ENCODE measurements at regions not wholly inside any gene's neighbourhood (a gene's known extent, or its start where the extent isn't known, plus 50 kb on each side); places are given as distances from the start of the nearest gene placed in this dataset.

DNA sequence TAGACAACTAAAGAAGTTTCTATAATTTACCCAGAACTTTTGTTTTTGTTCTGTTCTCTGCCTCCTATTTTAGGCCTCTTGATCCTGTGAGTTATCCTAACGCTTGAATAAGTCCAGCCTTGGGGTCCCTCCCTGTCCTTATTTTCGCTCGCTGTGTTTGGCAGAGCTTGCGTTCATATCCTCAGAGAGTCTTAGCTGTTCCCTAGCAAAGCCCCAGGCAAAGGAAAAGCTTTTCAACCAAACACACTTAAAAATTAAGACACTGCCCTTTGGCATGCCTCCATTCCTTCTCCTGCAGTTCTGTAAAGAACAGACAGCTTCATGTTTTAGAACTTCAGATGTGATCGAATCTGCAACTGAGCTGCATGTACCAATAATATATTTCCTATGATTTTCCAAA lies 517.2 kb downstream of the SUCLG1 start:
- no peak for DNase-seq (ENCODE audit: low read depth)
- H3K4me3 ChIP-seq (ENCODE audit: low read depth, low read length): no peak overlapping the region
- TF ChIP-seq, protein P1, sequence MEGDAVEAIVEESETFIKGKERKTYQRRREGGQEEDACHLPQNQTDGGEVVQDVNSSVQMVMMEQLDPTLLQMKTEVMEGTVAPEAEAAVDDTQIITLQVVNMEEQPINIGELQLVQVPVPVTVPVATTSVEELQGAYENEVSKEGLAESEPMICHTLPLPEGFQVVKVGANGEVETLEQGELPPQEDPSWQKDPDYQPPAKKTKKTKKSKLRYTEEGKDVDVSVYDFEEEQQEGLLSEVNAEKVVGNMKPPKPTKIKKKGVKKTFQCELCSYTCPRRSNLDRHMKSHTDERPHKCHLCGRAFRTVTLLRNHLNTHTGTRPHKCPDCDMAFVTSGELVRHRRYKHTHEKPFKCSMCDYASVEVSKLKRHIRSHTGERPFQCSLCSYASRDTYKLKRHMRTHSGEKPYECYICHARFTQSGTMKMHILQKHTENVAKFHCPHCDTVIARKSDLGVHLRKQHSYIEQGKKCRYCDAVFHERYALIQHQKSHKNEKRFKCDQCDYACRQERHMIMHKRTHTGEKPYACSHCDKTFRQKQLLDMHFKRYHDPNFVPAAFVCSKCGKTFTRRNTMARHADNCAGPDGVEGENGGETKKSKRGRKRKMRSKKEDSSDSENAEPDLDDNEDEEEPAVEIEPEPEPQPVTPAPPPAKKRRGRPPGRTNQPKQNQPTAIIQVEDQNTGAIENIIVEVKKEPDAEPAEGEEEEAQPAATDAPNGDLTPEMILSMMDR (IDR thresholded peaks at IDR 0.05; ENCODE audit: control insufficient read depth, extremely low read depth, insufficient read depth): no peak

DNA sequence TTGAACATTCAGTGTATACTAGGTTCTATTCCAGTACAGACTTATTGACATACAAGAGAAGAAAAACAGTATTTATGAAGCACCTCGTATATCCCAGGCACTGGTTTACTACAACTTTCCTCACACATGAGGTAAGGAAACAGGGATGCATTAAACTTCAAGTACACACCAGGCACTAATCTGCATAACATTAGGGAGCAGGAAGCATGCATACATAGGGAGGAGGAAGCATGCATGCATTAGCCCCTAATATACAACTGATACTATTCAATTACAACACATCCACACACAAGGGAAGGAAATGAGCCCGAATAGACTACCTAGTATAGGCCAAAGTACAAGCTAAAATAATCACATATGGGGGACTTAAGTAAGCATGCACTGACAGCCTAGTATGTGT lies 525.3 kb downstream of the SUCLG1 start:
- TF ChIP-seq, protein P1 (IDR thresholded peaks at IDR 0.05; ENCODE audit: control insufficient read depth, extremely low read depth, insufficient read depth): no peak
- no peak overlapping the region for H3K4me3 ChIP-seq (ENCODE audit: low read depth, low read length)
- no peak for DNase-seq (ENCODE audit: low read depth)

DNA sequence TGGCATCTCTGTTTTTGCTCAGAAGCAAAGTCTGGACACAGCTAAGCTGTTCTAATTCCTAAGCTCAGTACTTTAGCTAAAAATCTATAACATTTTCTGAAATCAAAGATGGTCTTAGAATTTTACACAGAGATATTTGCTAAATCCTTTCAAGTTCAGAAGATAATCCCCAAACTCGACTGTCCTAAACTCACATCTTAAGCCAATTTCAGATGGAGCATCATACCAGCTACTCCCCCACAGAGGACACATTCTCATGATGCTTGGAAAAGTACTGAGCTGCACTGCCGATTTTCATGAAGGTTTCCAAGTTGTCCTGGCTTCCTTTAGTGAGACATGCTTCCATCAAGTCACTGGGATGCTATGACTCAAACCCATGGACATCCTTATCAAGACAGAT lies 535.5 kb downstream of the SUCLG1 start:
- DNase-seq (ENCODE audit: low read depth): no peak
- TF ChIP-seq, protein P1 (IDR thresholded peaks at IDR 0.05; ENCODE audit: control insufficient read depth, extremely low read depth, insufficient read depth): no peak
- no peak overlapping the region for H3K4me3 ChIP-seq (ENCODE audit: low read depth, low read length)

DNA sequence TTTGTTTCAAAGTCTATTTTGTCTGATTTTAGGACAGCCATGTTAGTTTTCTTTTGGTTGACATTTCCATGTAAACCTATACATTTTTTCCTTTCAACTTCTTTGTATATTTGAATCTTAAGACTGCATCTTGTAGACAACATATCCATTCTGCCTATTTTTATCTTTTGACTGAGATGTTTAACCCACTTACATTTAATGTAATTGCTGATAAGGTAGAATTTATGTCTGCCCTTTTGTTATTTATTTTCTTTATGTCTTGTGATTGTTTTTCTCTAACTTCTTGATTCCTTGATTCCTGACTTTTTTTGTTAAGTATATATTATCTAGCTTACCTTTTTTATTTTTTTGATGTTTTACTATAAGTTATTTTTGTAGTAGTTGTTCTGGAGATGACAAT lies 542.5 kb downstream of the SUCLG1 start:
- H3K4me3 ChIP-seq (ENCODE audit: low read depth, low read length): no peak overlapping the region
- TF ChIP-seq, protein P1 (IDR thresholded peaks at IDR 0.05; ENCODE audit: control insufficient read depth, extremely low read depth, insufficient read depth): no peak
- DNase-seq (ENCODE audit: low read depth): no peak

DNA sequence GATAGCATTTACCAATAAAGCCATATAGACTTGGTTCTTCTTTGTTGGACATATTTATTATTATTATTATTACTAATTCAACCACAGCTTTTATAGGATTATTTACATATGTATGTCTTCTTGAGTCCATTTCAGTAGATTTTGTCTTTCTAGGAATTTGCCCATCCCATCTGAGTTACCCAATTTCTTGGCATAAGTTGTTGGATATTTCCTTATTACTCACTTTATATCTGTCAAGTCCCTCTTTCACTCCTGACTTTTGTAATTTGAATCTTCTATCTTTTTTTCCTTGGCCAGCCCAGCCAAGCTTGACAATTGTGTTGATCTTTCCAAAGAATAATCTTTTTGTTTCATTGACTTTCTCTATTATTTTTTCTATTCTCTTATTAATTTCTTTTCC lies 543.7 kb downstream of the SUCLG1 start:
- no peak for DNase-seq (ENCODE audit: low read depth)
- TF ChIP-seq, protein P1 (IDR thresholded peaks at IDR 0.05; ENCODE audit: control insufficient read depth, extremely low read depth, insufficient read depth): no peak
- H3K4me3 ChIP-seq (ENCODE audit: low read depth, low read length): no peak overlapping the region

DNA sequence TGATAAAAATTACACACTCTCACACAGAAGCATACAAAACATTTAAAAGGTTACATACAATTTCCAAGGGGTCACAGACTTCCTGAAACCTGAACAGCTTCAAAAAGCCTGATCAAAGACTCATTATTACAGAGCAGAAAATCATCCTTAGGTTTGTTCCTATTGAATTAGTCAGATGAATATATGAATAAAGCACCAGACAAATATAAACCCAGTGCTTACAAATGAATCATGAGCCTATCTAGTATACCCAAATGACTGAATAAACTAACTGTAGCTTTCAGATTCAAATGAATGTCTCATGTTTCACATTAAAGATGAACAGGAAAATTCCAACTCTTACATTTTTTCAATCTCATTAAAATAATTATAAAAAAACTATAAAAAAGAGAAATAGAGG lies 550.3 kb downstream of the SUCLG1 start:
- DNase-seq (ENCODE audit: low read depth): no peak
- TF ChIP-seq, protein P1 (IDR thresholded peaks at IDR 0.05; ENCODE audit: control insufficient read depth, extremely low read depth, insufficient read depth): no peak
- H3K4me3 ChIP-seq (ENCODE audit: low read depth, low read length): no peak overlapping the region

DNA sequence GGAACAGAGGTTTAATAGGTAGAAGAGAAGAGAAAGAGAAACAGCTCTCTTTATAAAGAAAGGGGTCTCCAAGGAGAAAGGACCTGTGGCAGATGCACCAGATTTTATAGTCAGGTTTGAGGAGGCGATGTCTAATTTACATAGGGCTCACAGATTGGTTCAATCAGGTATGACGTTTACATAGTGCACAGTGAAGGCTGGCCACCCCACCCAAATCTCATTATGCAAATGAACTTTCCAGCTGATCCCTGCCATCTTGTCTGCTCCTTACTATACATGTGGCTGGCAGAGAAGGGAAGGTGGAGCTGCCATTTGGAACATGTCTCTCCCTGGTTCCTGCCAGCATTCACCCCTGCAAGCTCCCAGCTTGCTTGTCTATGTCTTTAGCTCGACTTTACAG lies 557.8 kb downstream of the SUCLG1 start:
- DNase-seq (ENCODE audit: low read depth): no peak
- TF ChIP-seq, protein P1 (IDR thresholded peaks at IDR 0.05; ENCODE audit: control insufficient read depth, extremely low read depth, insufficient read depth): no peak
- no peak overlapping the region for H3K4me3 ChIP-seq (ENCODE audit: low read depth, low read length)
